ENCODE measurements at regions not wholly inside any gene's neighbourhood (a gene's known extent, or its start where the extent isn't known, plus 50 kb on each side); places are given as distances from the start of the nearest gene placed in this dataset.

DNA sequence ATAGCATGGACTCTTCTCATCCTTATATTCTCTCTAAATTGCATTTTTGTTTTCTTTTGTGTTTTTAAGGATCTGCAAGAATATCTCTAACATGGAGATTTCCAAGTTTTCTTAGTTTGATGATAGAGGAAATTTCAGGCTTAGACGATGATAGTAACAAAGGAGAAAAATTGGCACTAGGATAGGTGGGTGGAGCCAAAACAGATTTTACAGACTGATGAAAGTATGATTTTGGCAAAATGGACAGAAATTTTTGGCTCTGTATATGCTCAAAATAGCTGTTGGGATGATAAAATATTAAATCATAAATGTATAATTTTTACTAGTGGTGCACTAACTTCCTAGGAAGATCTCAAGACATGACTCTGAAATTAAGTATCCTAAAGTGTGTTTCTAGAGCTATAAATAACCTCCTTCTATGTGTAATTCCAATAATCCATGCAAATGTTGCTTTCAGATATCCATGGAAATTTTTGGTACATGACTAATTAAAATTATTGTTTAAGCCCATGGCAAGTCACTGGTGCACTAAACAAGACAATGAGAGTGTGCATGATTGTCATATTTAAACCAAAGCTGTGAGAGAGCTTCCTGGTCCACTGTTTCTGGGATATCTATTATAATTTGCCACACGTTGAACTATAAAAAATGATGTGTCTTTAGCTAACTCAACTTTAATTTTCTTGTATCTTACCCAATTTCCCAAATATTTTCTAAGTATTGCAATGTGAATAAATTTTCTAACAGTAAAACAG is 55.8 kb upstream of the NBEA start:
- no peaks in the 10 kb centered on the region for H3K27me3 Mint-ChIP-seq
- no peaks in the 10 kb centered on the region for H3K4me1 Mint-ChIP-seq
- no peak overlapping the region for H3K4me3 Mint-ChIP-seq
- no peaks in the 10 kb centered on the region for H3K9me3 Mint-ChIP-seq
- H3K27ac Mint-ChIP-seq, result no peak overlapping the region
- no peaks in the 10 kb centered on the region for H3K36me3 Mint-ChIP-seq
- ATAC-seq, result no peak

DNA sequence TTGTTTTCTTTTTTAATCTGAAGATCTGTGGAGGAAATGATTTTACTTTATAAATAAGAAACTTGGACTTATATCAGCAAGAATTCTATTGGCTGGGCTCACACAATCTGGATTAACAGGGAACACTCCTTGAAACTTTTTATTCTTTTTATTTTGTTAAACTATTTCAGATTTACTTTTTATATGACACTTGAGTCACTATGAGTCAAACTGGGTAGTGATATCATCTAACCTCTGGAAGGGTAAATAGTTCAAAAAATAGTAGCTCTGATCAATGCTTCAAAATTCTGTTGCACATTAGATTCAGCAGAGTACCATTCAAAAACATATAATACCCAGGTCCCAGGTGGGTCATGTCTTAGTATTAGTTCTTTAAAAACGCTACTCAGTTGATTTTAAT is 55.1 kb upstream of the NBEA start:
- ATAC-seq, result no peak
- Mint-ChIP-seq H3K4me1 (no peaks in the 10 kb centered on the region), H3K4me3 (no peak overlapping the region), H3K36me3 (no peaks in the 10 kb centered on the region), H3K27ac (no peak overlapping the region), H3K9me3 (no peaks in the 10 kb centered on the region), H3K27me3 (no peaks in the 10 kb centered on the region)
